ENCODE measurements at regions not wholly inside any gene's neighbourhood (a gene's known extent, or its start where the extent isn't known, plus 50 kb on each side); places are given as distances from the start of the nearest gene placed in this dataset.
A peak's percentile ranks its signal among the peaks of the same experiment; 100 is the strongest.

- no peak overlapping the region for H3K27ac Mint-ChIP-seq
- no peaks in the 10 kb centered on the region for H3K27me3 Mint-ChIP-seq (ENCODE audit: low read depth)
- intact Hi-C loops (cut with micrococcal nuclease), result no loop called here
- H3K36me3 Mint-ChIP-seq (ENCODE audit: low read depth), result no peaks in the 10 kb centered on the region
- no peak overlapping the region for H3K4me3 Mint-ChIP-seq
- CTCF ChIA-PET, result interaction anchor here (0.6 kb wide), 1 partner anchor 297 kb away, joined by 3 read pairs; no protein-coding TSS in a partner anchor
- no peaks in the 10 kb centered on the region for H3K4me1 Mint-ChIP-seq (ENCODE audit: low read depth)
- no peaks in the 10 kb centered on the region for H3K9me3 Mint-ChIP-seq
- no peak for DNase-seq
Observed at GRCh38 chr18:3368193-3368592, 81.8 kb upstream of the TGIF1 start.

- intact Hi-C loops (cut with micrococcal nuclease), result loop anchor here (1.0 to 5.0 kb wide), 12 partner anchors 29 to 287 kb away; no protein-coding TSS in a partner anchor
- Mint-ChIP-seq H3K36me3 (ENCODE audit: low read depth) (no peaks in the 10 kb centered on the region), H3K4me1 (ENCODE audit: low read depth) (peaks cover 7% of the 10 kb centered on the region), H3K27ac (no peak overlapping the region), H3K27me3 (ENCODE audit: low read depth) (no peaks in the 10 kb centered on the region), H3K4me3 (no peak overlapping the region), H3K9me3 (no peaks in the 10 kb centered on the region)
- CTCF ChIA-PET, result interaction anchor here (0.8 to 1.6 kb wide), 5 partner anchors 72 to 287 kb away, joined by 3 to 10 read pairs (median 6); no protein-coding TSS in a partner anchor
- no peak for DNase-seq
Observed at GRCh38 chr18:3379685-3380084, 70.3 kb upstream of the TGIF1 start.

DNA sequence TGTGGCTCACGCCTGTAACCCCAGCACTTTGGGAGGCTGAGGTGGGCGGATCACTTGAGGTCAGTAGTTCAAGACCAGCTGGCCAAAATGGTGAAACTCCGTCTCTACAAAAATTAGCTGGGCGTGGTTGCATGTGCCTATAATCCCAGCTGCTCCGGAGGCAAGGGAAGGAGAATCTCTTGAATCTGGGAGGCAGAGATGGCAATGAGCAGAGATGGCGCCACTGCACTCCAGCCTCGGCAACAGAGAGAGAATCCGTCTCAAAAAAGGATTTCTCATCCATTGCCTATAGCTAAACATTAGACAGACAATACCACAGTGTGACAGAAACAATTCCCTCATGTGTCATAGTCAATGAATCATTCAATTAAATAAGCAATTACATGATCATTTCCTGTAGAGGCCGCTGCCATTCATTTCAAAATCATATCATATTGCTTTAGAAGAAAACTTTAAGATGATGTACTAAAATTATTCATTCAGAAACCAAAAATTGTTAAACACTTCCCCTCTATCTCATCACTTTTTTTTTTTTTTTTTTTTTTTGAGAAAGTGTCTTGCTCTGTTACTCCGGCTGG is 69.5 kb upstream of the TGIF1 start:
- no peak overlapping the region for H3K4me3 Mint-ChIP-seq
- H3K27me3 Mint-ChIP-seq (ENCODE audit: low read depth), result no peaks in the 10 kb centered on the region
- no peaks in the 10 kb centered on the region for H3K36me3 Mint-ChIP-seq (ENCODE audit: low read depth)
- CTCF ChIA-PET, result interaction anchor here (0.6 to 1.6 kb wide), 11 partner anchors 9 to 286 kb away, joined by 3 to 10 read pairs (median 3); no protein-coding TSS in a partner anchor
- DNase-seq, result peak; percentile 37
- intact Hi-C loops (cut with micrococcal nuclease), result loop anchor here (1.0 to 5.0 kb wide), 12 partner anchors 30 to 286 kb away; no protein-coding TSS in a partner anchor
- H3K9me3 Mint-ChIP-seq, result no peaks in the 10 kb centered on the region
- H3K27ac Mint-ChIP-seq, result no peak overlapping the region
- H3K4me1 Mint-ChIP-seq (ENCODE audit: low read depth), result peaks cover 7% of the 10 kb centered on the region

- no peaks in the 10 kb centered on the region for H3K27me3 Mint-ChIP-seq (ENCODE audit: low read depth)
- intact Hi-C loops (cut with micrococcal nuclease), result loop anchor here (5.0 kb wide), 2 partner anchors 106 to 144 kb away; no protein-coding TSS in a partner anchor
- DNase-seq, result no peak
- no peak overlapping the region for H3K4me3 Mint-ChIP-seq
- no peaks in the 10 kb centered on the region for H3K36me3 Mint-ChIP-seq (ENCODE audit: low read depth)
- no peaks in the 10 kb centered on the region for H3K9me3 Mint-ChIP-seq
- H3K27ac Mint-ChIP-seq, result no peak overlapping the region
- H3K4me1 Mint-ChIP-seq (ENCODE audit: low read depth), result peaks cover 7% of the 10 kb centered on the region
- CTCF ChIA-PET, result interaction anchor here (0.6 to 2.2 kb wide), 3 partner anchors 55 to 211 kb away, joined by 3 to 5 read pairs (median 4); no protein-coding TSS in a partner anchor
Observed at GRCh38 chr18:3383381-3383915, 66.5 kb upstream of the TGIF1 start.

DNA sequence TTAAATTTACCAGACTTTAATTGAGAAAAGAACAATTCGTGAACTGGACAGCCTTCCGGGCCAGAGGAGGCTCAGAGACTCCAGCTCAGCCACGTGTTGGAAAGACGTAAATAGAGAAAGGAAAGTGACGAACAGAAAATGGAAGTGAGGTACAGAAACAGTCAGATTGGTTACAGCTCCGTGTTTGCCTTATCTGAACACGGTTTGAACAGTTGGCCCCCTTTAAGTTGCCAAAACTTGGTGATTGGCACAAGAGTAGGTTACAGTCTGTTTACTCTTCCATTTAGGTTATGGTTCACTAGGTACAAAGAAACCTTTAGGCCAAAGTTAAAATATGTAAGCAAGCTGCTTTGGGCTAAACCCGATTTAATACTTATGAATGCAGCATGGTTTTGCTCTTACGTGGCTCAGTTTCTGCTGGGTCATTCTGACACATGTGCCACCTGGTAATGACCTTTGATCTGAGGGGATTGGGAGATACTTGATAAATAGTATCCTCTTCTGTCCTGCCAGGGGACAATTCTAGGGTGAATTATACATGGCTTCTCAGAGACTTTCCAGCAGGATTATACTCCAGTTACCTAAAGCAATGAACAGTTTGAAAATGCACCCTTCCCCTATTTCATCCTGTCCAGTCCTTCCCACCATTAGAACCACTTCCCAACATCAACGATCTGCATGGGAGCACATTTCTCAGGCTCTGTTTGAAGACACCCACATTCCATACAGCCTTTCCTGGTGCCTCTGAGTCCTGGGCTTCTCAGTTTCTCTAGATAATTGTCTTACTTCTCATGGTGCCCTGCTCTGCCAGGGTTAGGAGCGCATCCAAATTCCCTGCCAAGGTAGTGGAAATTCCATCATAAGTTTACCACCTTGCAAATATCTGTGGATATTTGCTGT is 65.1 kb upstream of the TGIF1 start:
- Mint-ChIP-seq H3K4me1 (ENCODE audit: low read depth) (peaks cover 4% of the 10 kb centered on the region), H3K9me3 (peaks cover 4% of the 10 kb centered on the region), H3K27me3 (ENCODE audit: low read depth) (no peaks in the 10 kb centered on the region), H3K27ac (no peak overlapping the region), H3K4me3 (no peak overlapping the region), H3K36me3 (ENCODE audit: low read depth) (no peaks in the 10 kb centered on the region)
- intact Hi-C loops (cut with micrococcal nuclease), result loop anchor here (5.0 kb wide), 2 partner anchors 108 to 142 kb away; no protein-coding TSS in a partner anchor
- CTCF ChIA-PET, result interaction anchor here (0.8 to 2.2 kb wide), 2 partner anchors 200 to 209 kb away, joined by 3 to 4 read pairs; no protein-coding TSS in a partner anchor
- DNase-seq, result no peak

DNA sequence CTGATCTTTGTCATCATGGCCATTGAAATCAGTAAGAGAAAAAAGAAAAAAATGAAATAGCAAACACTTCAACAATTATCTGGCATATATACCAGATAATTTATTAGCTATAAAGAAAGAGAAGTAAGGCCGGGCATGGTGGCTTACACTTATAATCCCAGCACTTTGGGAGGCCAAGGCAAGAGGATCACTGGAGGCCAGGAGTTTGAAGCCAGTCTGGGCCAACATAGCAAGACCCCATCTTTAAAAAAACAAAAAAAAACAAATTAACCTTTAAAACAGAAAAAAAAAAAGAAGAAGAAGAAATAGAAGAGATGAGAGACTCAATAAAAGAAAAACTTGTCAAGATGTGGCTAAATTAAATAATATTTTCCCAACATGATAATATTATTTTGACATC is 61.6 kb upstream of the TGIF1 start:
- H3K36me3 Mint-ChIP-seq (ENCODE audit: low read depth), result peaks cover 3% of the 10 kb centered on the region
- H3K27me3 Mint-ChIP-seq (ENCODE audit: low read depth), result no peaks in the 10 kb centered on the region
- H3K9me3 Mint-ChIP-seq, result peaks cover 13% of the 10 kb centered on the region
- no peaks in the 10 kb centered on the region for H3K4me1 Mint-ChIP-seq (ENCODE audit: low read depth)
- CTCF ChIA-PET, result interaction anchor here (1.2 kb wide), 1 partner anchor 9 kb away, joined by 5 read pairs; no protein-coding TSS in a partner anchor
- H3K27ac Mint-ChIP-seq, result no peak overlapping the region
- no peak overlapping the region for H3K4me3 Mint-ChIP-seq
- intact Hi-C loops (cut with micrococcal nuclease), result no loop called here
- DNase-seq, result no peak

GRCh38 chr18:3388980-3389379 is 61.0 kb upstream of the TGIF1 start:
- Mint-ChIP-seq H3K4me1 (ENCODE audit: low read depth) (no peaks in the 10 kb centered on the region), H3K27me3 (ENCODE audit: low read depth) (no peaks in the 10 kb centered on the region), H3K27ac (no peak overlapping the region), H3K4me3 (no peak overlapping the region), H3K36me3 (ENCODE audit: low read depth) (peaks cover 4% of the 10 kb centered on the region), H3K9me3 (peaks cover 14% of the 10 kb centered on the region)
- intact Hi-C loops (cut with micrococcal nuclease), result no loop called here
- DNase-seq, result no peak
- CTCF ChIA-PET, result interaction anchor here (1.4 kb wide), 1 partner anchor 8 kb away, joined by 3 read pairs; no protein-coding TSS in a partner anchor

DNA sequence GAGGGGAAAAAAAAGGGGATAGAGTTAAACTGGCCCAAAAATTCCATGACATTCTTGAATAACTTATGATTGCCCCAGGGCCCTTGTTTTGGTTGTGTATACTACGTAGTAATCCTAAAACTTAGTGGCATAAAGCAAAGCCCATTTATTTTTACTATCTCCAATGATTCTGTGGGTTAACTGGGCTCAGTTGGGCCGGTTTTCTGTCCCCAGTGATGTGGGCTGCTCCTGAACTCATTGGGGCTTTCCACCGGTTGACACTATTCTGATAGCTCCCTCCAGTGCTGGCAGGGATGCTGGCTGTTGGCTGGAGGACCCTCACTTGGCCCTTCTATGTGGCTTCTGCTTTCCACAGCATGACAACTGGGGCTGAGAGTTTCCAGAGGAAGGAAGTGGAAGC is 60.0 kb upstream of the TGIF1 start:
- DNase-seq, result no peak
- intact Hi-C loops (cut with micrococcal nuclease), result no loop called here
- H3K27ac Mint-ChIP-seq, result no peak overlapping the region
- CTCF ChIA-PET, result interaction anchor here (1.3 to 1.4 kb wide), 2 partner anchors 9 to 26 kb away, joined by 3 read pairs; no protein-coding TSS in a partner anchor
- peaks cover 23% of the 10 kb centered on the region for H3K9me3 Mint-ChIP-seq
- peaks cover 6% of the 10 kb centered on the region for H3K36me3 Mint-ChIP-seq (ENCODE audit: low read depth)
- H3K27me3 Mint-ChIP-seq (ENCODE audit: low read depth), result no peaks in the 10 kb centered on the region
- H3K4me1 Mint-ChIP-seq (ENCODE audit: low read depth), result no peaks in the 10 kb centered on the region
- H3K4me3 Mint-ChIP-seq, result no peak overlapping the region

- CTCF ChIA-PET, result no interaction called here
- H3K4me1 Mint-ChIP-seq (ENCODE audit: low read depth), result no peaks in the 10 kb centered on the region
- H3K27me3 Mint-ChIP-seq (ENCODE audit: low read depth), result no peaks in the 10 kb centered on the region
- peaks cover 6% of the 10 kb centered on the region for H3K36me3 Mint-ChIP-seq (ENCODE audit: low read depth)
- H3K27ac Mint-ChIP-seq, result no peak overlapping the region
- intact Hi-C loops (cut with micrococcal nuclease), result no loop called here
- peaks cover 26% of the 10 kb centered on the region for H3K9me3 Mint-ChIP-seq
- no peak for DNase-seq
- H3K4me3 Mint-ChIP-seq, result no peak overlapping the region
Observed at GRCh38 chr18:3391704-3392466, 58.1 kb upstream of the TGIF1 start.

- intact Hi-C loops (cut with micrococcal nuclease), result no loop called here
- peaks cover 26% of the 10 kb centered on the region for H3K9me3 Mint-ChIP-seq
- CTCF ChIA-PET, result no interaction called here
- no peak for DNase-seq
- peaks cover 6% of the 10 kb centered on the region for H3K36me3 Mint-ChIP-seq (ENCODE audit: low read depth)
- H3K27me3 Mint-ChIP-seq (ENCODE audit: low read depth), result no peaks in the 10 kb centered on the region
- H3K4me1 Mint-ChIP-seq (ENCODE audit: low read depth), result no peaks in the 10 kb centered on the region
- no peak overlapping the region for H3K4me3 Mint-ChIP-seq
- no peak overlapping the region for H3K27ac Mint-ChIP-seq
Observed at GRCh38 chr18:3392467-3392855, 57.5 kb upstream of the TGIF1 start.

- H3K9me3 Mint-ChIP-seq, result peaks cover 23% of the 10 kb centered on the region
- no peak for DNase-seq
- CTCF ChIA-PET, result interaction anchor here (0.8 to 1.7 kb wide), 3 partner anchors 21 to 200 kb away, joined by 3 to 4 read pairs (median 3); no protein-coding TSS in a partner anchor
- no peaks in the 10 kb centered on the region for H3K4me1 Mint-ChIP-seq (ENCODE audit: low read depth)
- peaks cover 6% of the 10 kb centered on the region for H3K36me3 Mint-ChIP-seq (ENCODE audit: low read depth)
- H3K27me3 Mint-ChIP-seq (ENCODE audit: low read depth), result no peaks in the 10 kb centered on the region
- intact Hi-C loops (cut with micrococcal nuclease), result no loop called here
- H3K4me3 Mint-ChIP-seq, result no peak overlapping the region
- H3K27ac Mint-ChIP-seq, result no peak overlapping the region
Observed at GRCh38 chr18:3394648-3395047, 55.3 kb upstream of the TGIF1 start.
